ENCODE measurements at regions not wholly inside any gene's neighbourhood (a gene's known extent, or its start where the extent isn't known, plus 50 kb on each side); places are given as distances from the start of the nearest gene placed in this dataset.

GRCh38 chr13:112143753-112144615 is 77.0 kb downstream of the SOX1 start:
- TF ChIP-seq CTCF (IDR thresholded peaks at IDR 0.05; ENCODE audit: poor library complexity) (no peak), EZH2 (IDR thresholded peaks at IDR 0.05; ENCODE audit: borderline replicate concordance) (no peak), EZH2phosphoT487 (IDR thresholded peaks at IDR 0.05; ENCODE audit: low read depth, severe bottlenecking, unreplicated experiment) (no peak)
- Histone ChIP-seq H3K27me3 (peaks cover 3% of the 10 kb centered on the region), H3K4me2 (no peak overlapping the region), H3K9me2 (replicated peaks; ENCODE audit: insufficient read depth) (no peaks in the 10 kb centered on the region), H3K27ac (no peak overlapping the region), H3K9me3 (ENCODE audit: low read depth) (no peaks in the 10 kb centered on the region), H4K20me1 (ENCODE audit: insufficient read depth, poor library complexity, severe bottlenecking) (no peaks in the 10 kb centered on the region), H3K4me3 (no peak overlapping the region), H3K4me1 (ENCODE audit: insufficient read depth) (no peaks in the 10 kb centered on the region), H2AFZ (no peak overlapping the region), H3K36me3 (replicated peaks; ENCODE audit: insufficient read depth, low read depth) (no peaks in the 10 kb centered on the region), H3K79me2 (no peaks in the 10 kb centered on the region)
- 84% methylated on average over 16 of the region's 16 CpGs for WGBS (ENCODE audit: low lambda C conversion rate, missing lambda C conversion rate)
- no peak for DNase-seq (ENCODE audit: low spot score)

- Histone ChIP-seq H3K9me3 (ENCODE audit: low read depth) (no peaks in the 10 kb centered on the region), H3K4me3 (no peak overlapping the region), H3K4me1 (ENCODE audit: insufficient read depth) (no peaks in the 10 kb centered on the region), H3K36me3 (replicated peaks; ENCODE audit: insufficient read depth, low read depth) (no peaks in the 10 kb centered on the region), H3K27ac (no peak overlapping the region), H3K27me3 (no peaks in the 10 kb centered on the region), H3K9me2 (replicated peaks; ENCODE audit: insufficient read depth) (no peaks in the 10 kb centered on the region), H3K79me2 (no peaks in the 10 kb centered on the region), H4K20me1 (ENCODE audit: insufficient read depth, poor library complexity, severe bottlenecking) (no peaks in the 10 kb centered on the region), H3K4me2 (no peak overlapping the region), H2AFZ (no peak overlapping the region)
- 80% methylated on average over 15 of the region's 15 CpGs for WGBS (ENCODE audit: low lambda C conversion rate, missing lambda C conversion rate)
- DNase-seq (ENCODE audit: low spot score), result no peak
- TF ChIP-seq CTCF (IDR thresholded peaks at IDR 0.05; ENCODE audit: poor library complexity), result no peak
- TF ChIP-seq EZH2 (IDR thresholded peaks at IDR 0.05; ENCODE audit: borderline replicate concordance), result no peak
- no peak for TF ChIP-seq EZH2phosphoT487 (IDR thresholded peaks at IDR 0.05; ENCODE audit: low read depth, severe bottlenecking, unreplicated experiment)
These were observed 77.9 kb downstream of the SOX1 start for GRCh38 chr13:112144616-112145550.

- H3K36me3 ChIP-seq (replicated peaks; ENCODE audit: insufficient read depth, low read depth), result no peaks in the 10 kb centered on the region
- no peaks in the 10 kb centered on the region for H3K9me3 ChIP-seq (ENCODE audit: low read depth)
- H3K79me2 ChIP-seq, result no peaks in the 10 kb centered on the region
- no peaks in the 10 kb centered on the region for H3K27me3 ChIP-seq
- H3K4me3 ChIP-seq, result no peak overlapping the region
- DNase-seq (ENCODE audit: low spot score), result no peak
- H2AFZ ChIP-seq, result no peak overlapping the region
- no peaks in the 10 kb centered on the region for H3K4me1 ChIP-seq (ENCODE audit: insufficient read depth)
- H3K9me2 ChIP-seq (replicated peaks; ENCODE audit: insufficient read depth), result no peaks in the 10 kb centered on the region
- TF ChIP-seq EZH2 (IDR thresholded peaks at IDR 0.05; ENCODE audit: borderline replicate concordance) (no peak), EZH2phosphoT487 (IDR thresholded peaks at IDR 0.05; ENCODE audit: low read depth, severe bottlenecking, unreplicated experiment) (no peak), CTCF (IDR thresholded peaks at IDR 0.05; ENCODE audit: poor library complexity) (no peak)
- WGBS (ENCODE audit: low lambda C conversion rate, missing lambda C conversion rate), result 92% methylated on average over 27 of the region's 27 CpGs
- no peaks in the 10 kb centered on the region for H4K20me1 ChIP-seq (ENCODE audit: insufficient read depth, poor library complexity, severe bottlenecking)
- no peak overlapping the region for H3K27ac ChIP-seq
- no peak overlapping the region for H3K4me2 ChIP-seq
These were observed 78.8 kb downstream of the SOX1 start for GRCh38 chr13:112145551-112146360.
